Activated naive CD4-positive, alpha-beta T cell treated with anti-CD3 and anti-CD28 coated beads, Interleukin-2, amount 50 U/mL, for 72 hours (primary cell): ENCODE measurements at regions not wholly inside any gene's neighbourhood (a gene's known extent, or its start where the extent isn't known, plus 50 kb on each side); places are given as distances from the start of the nearest gene placed in this dataset.
A peak's percentile ranks its signal among the peaks of the same experiment; 100 is the strongest.

Experiments used
- ATAC-seq, 2 donors: fragments of 150-1000 bp; cut with Tn5 transposase; 2 replicates each; pipeline ENCODE4 v1.10.0; 2021; ENCODE audit warnings: mild to moderate bottlenecking in 2 of 2, moderate library complexity in 2 of 2
- DNase-seq, 2 donors: peaks; one replicate each; pipeline ENCODE4 v3.0.0; 2021 to 2022; ENCODE audit warnings: low spot score in 2 of 2
- H3K27ac Mint-ChIP-seq, 2 donors: one replicate each; pipeline ENCODE4 v1.8.0; 2022; ENCODE audit warnings: mild to moderate bottlenecking in 2 of 2, mixed read lengths in 2 of 2
- H3K36me3 Mint-ChIP-seq, 2 donors: one replicate each; pipeline ENCODE4 v1.8.0; 2022; ENCODE audit warnings: mixed read lengths in 2 of 2
- H3K9me3 Mint-ChIP-seq, 2 donors: one replicate each; pipeline ENCODE4 v1.8.0; 2022; ENCODE audit warnings: mixed read lengths in 2 of 2

DNA sequence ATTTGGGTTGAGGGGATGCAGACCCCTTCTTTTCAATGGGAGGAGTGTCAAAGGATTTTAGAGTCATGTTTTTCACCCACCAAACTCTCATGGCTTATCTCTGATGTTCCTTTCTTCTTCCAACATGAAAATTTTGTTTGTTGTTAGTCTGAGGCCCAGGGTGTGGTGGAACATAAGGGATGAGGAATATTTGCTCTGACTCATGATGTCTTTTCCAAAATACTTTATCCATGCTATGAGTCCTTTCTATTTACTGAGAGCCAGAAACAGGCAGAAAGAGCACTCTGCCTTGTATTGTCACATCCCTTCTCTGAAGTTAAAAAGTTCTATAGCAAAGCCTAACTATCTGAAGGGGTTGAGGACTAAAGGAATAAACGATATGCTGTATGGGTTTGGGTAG, 61.6 kb upstream of the GYPA start:
- H3K36me3 Mint-ChIP-seq = no peaks in the 10 kb centered on the region
- ATAC-seq (no peak), DNase-seq (no peak)
- H3K27ac Mint-ChIP-seq = no peak overlapping the region
- H3K9me3 Mint-ChIP-seq = peaks cover 4 to 11% of the 10 kb centered on the region in 2 donors

DNA sequence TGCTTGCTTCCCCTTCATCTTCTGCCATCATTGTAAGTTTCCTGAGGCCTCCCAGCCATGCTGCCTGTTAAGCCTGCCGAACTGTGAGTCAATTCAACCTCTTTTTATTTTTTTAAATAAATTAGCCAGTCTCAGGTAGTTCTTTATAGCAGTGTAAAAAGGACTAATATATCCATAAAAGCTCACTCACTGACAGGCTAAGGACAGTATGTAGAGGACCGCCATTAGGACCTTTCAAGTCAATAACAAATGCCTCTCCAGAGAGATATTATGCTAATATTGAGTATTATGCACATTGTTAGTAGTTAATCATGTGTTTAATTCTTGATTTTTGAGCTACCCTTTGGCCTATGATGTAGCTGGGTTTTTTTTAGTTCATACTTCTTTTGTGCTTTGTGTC, 62.6 kb upstream of the GYPA start:
- ATAC-seq (no peak), DNase-seq (no peak)
- peaks cover 4% of the 10 kb centered on the region in 2 donors for H3K9me3 Mint-ChIP-seq
- no peaks in the 10 kb centered on the region for H3K36me3 Mint-ChIP-seq
- H3K27ac Mint-ChIP-seq = no peak overlapping the region

DNA sequence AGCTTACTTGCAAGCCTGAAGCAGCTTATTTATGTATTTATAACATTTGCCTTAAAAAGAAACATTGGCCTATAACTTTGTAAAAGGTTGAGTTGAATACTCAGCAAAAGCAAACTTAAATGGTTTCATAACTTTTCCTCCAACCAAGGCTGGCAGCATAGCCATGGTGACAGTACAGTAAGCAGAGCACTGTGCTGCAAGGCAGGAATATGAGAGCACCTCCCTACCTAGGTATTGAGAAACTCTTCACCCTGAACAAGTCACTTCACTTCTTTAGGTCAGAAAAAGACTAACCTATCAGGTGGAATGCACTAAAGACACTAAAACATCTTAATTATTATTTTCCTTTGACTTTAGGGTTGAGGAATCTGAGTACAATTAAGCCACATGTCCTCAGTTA, 63.9 kb upstream of the GYPA start:
- H3K9me3 Mint-ChIP-seq = no peaks in the 10 kb centered on the region
- no peak overlapping the region for H3K27ac Mint-ChIP-seq
- no peak for ATAC-seq
- DNase-seq = no peak
- H3K36me3 Mint-ChIP-seq = no peaks in the 10 kb centered on the region

DNA sequence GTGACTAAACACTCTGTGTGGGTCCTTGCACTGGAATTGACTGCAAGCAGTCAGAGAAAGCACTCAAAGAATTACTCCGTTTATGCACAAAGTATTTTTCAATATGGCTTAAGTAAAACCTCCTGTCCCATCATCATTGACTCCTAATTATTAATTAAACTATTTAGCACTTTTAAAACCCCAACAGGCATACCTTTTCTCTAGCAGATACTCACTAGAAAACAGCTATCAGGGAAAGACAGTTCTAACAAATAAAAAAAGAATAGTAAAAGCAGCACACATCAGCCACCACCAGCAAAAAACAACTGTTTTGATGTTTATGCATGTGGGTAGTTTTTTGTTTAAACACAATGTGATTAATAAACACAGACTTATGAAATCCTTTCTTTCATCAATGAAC, 66.2 kb upstream of the GYPA start:
- Mint-ChIP-seq H3K36me3 (no peaks in the 10 kb centered on the region), H3K27ac (no peak overlapping the region), H3K9me3 (no peaks in the 10 kb centered on the region)
- ATAC-seq (no peak), DNase-seq (no peak)

DNA sequence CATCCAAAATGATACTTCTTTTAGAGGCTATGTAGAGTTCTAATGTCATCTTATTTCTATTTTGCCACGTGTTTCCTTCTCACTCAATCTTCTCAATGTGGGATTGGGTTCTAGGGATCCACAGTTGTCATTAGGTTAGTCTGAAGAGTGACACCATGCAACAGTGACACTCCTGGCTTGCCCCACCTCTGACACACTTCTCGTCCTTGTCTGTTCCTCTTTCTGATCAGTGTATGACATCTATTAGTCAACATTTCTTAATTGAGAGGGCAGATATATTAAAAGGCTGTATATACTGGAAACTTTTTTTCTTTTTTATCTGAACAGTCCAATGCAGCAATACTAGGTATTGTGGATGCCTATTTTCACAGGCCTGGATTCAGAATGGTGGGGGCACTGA, 67.6 kb upstream of the GYPA start:
- no peaks in the 10 kb centered on the region for H3K9me3 Mint-ChIP-seq
- no peak for ATAC-seq

DNA sequence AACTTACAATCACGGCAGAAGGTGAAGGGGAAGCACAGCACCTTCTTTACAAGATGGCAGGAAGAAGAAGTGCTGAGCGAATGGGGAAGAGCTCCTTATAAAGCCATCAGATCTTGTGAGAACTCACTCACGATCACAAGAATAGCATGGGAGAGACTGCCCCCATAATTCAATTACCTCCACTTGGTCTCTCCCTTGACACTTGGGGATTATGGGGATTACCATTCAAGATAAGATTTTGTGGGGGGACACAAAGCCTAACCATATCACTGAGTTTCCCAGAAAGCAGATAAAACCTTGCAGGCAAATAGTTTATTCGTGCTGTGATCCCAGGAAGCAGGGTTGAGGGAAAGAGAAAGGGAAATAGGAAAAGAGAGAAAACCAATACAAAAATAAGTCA, 69.0 kb upstream of the GYPA start:
- Mint-ChIP-seq H3K36me3 (no peaks in the 10 kb centered on the region), H3K9me3 (peaks cover 0 to 6% of the 10 kb centered on the region in 2 donors), H3K27ac (no peak overlapping the region)
- DNase-seq (no peak), ATAC-seq (no peak)

More for the DNA sequence above, 67.6 kb upstream of the GYPA start:
- H3K27ac Mint-ChIP-seq = no peak overlapping the region
- no peak for DNase-seq
- H3K36me3 Mint-ChIP-seq = no peaks in the 10 kb centered on the region

DNA sequence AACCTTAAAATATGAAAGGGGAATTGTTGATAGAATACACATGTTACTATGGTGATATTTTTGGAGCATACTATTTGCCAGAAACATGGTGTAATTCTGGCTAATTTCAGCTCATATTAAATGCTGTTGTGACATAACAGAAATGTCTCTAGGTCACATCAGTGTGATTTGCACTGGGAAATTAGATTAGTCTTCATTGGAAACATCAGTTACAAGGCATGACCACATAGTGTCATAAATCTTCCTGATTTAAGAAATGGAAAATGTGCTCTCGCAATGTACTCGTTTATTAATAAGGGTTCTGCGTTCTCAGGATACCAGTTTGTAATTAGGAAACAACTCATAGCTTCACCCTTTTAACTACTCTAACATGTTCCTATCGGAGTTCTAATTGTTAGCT, 72.9 kb upstream of the GYPA start:
- DNase-seq (no peak), ATAC-seq (no peak)
- Mint-ChIP-seq H3K36me3 (no peaks in the 10 kb centered on the region), H3K27ac (no peak overlapping the region), H3K9me3 (peaks cover 0 to 6% of the 10 kb centered on the region in 2 donors)

DNA sequence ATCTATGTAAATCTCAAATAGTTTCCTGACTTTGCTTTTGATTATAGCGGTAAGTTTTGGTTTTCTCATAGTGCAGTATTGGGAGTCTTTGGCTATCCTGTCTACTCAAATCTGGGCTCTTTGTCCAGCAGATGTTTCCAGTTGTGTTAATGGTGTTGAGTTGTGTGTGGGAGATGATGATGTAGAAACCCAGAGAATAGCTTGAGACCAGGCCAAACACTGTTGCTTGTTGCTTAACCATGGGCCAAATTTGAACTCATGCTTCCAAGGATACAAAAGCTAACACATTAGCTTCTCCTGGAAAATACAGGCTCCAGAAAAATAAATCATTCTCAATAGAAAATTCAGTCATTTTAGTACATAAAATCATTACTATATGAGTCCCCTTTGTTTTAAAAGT, 82.6 kb upstream of the GYPA start:
- Mint-ChIP-seq H3K9me3 (no peaks in the 10 kb centered on the region), H3K36me3 (no peaks in the 10 kb centered on the region), H3K27ac (no peak overlapping the region)
- no peak for DNase-seq
- ATAC-seq = no peak

DNA sequence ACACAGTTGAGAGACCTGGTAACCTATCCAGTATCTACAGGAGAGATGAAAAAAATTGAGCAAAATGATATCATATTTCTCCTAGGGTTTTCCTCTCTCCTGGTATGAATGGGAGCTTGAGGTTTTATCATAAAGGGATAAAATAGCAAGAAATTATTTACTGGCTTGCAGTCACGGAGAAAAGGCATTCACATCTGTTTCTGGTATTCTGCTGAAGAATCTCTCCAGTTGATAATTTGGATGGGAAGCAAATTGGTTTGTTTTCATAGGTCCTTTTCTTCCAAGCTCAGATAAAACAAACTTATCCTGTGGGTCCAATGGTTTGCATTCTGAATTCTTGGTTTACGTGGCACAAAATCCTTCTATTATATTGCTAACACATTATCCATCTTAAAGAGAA, 83.1 kb upstream of the GYPA start:
- no peak for DNase-seq
- no peak overlapping the region for H3K27ac Mint-ChIP-seq
- no peaks in the 10 kb centered on the region for H3K36me3 Mint-ChIP-seq
- no peak for ATAC-seq
- no peaks in the 10 kb centered on the region for H3K9me3 Mint-ChIP-seq

DNA sequence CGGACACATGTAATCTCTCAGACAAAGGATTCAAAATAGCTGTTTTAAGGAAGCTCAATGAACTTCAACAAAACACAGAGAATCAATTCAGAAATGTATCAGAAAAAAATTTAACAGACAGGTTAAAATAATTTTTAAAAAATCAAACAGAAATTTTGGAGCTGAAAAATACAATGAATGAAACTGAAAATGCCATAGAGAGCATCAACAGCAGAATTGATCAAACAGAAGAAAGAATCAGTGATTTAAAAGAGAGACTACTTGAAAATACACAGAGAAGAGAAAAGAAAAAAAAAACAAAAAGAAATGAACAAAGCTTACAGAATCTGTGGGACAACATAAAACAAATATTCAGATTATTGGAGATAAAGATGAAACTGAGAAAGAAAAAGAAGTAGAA, 118.8 kb upstream of the GYPA start:
- H3K36me3 Mint-ChIP-seq = no peaks in the 10 kb centered on the region
- ATAC-seq = no peak
- peaks cover 18 to 22% of the 10 kb centered on the region in 2 donors for H3K9me3 Mint-ChIP-seq
- DNase-seq = no peak
- no peak overlapping the region for H3K27ac Mint-ChIP-seq

DNA sequence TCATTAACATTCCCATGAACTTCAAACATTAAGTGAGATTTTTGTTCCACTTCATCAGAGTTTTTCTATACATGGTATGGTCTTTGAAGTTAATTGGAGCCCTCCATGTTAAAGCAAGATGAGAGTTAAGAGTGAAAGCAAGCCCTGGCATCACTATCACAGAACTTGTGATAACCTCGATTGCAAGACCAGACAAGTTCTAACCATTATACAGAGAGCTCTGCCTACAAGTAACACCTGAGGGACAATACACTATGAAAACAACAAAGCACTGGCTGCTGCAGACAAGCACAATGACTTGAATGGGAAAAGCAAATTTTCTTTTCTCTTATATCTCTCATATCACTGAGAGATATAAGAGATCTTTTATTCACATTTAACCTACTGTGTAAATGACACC, 126.6 kb upstream of the GYPA start:
- H3K36me3 Mint-ChIP-seq = no peaks in the 10 kb centered on the region
- DNase-seq (no peak), ATAC-seq (no peak)
- no peak overlapping the region for H3K27ac Mint-ChIP-seq
- peaks cover 0 to 4% of the 10 kb centered on the region in 2 donors for H3K9me3 Mint-ChIP-seq

DNA sequence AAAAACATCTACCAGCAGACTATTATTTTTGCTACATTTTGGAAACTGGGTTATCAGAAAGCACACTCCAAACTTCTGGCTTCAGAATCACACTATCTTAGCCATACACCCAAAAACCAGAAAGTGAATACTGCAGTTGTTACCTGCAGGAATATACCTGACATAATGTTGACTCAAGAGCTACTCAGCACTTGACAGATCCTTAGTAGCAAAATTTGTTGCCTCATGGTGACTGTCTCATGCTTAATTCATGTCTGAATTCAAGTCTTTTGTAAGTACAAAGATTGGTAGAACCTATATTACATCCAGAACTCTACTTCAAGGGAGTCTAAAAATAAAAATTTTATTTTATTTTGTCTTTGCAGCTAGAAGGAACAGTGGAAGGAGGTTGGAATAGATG, 140.2 kb upstream of the GYPA start:
- H3K27ac Mint-ChIP-seq = no peak overlapping the region
- DNase-seq (no peak), ATAC-seq (no peak)
- peaks cover 0 to 4% of the 10 kb centered on the region in 2 donors for H3K9me3 Mint-ChIP-seq
- no peaks in the 10 kb centered on the region for H3K36me3 Mint-ChIP-seq

DNA sequence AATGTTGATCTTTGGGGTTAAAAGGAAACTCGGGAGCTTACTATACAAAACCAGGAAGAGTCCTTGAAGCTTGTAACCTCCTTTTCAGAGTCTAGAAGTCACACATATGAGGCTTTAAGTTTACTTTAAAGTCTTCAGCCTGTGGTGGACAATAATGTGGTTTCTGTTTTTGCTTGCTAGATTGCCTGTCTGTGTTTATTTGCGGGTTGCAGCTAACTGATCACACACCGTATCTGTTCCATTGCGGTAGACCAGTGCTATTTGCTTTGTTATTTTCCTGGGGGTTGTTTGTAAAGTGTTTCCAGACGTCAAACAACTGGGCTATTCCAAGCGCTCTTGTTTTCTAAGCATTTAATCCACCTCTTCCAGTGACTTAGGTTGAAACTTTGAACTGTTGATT, 143.0 kb upstream of the GYPA start:
- H3K9me3 Mint-ChIP-seq = peaks cover 0 to 4% of the 10 kb centered on the region in 2 donors

DNA sequence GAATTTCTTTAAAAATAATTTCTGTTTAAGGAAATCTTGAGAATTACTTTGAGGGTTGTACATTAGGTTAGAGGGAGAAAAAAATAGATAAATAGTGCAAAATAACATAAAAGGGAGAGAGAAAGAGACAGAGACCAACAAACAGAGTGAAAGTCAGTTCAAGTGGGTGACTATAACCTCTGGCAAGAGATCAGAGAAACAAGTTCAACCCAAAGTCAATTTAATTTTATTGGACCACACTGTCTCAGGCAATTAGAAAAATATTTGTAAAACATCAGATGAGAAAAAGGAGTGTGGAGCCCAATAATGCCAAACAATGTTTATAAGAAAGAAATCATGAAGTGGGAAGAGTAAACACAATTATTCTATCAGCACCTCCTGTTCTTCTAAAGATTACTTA, 143.5 kb upstream of the GYPA start:
- DNase-seq (no peak), ATAC-seq (no peak)
- H3K27ac Mint-ChIP-seq = no peak overlapping the region
- no peaks in the 10 kb centered on the region for H3K36me3 Mint-ChIP-seq
- H3K9me3 Mint-ChIP-seq = peaks cover 0 to 4% of the 10 kb centered on the region in 2 donors

More for the DNA sequence above, 143.0 kb upstream of the GYPA start:
- Mint-ChIP-seq H3K27ac (no peak overlapping the region), H3K36me3 (no peaks in the 10 kb centered on the region)
- no peak for ATAC-seq
- no peak for DNase-seq

DNA sequence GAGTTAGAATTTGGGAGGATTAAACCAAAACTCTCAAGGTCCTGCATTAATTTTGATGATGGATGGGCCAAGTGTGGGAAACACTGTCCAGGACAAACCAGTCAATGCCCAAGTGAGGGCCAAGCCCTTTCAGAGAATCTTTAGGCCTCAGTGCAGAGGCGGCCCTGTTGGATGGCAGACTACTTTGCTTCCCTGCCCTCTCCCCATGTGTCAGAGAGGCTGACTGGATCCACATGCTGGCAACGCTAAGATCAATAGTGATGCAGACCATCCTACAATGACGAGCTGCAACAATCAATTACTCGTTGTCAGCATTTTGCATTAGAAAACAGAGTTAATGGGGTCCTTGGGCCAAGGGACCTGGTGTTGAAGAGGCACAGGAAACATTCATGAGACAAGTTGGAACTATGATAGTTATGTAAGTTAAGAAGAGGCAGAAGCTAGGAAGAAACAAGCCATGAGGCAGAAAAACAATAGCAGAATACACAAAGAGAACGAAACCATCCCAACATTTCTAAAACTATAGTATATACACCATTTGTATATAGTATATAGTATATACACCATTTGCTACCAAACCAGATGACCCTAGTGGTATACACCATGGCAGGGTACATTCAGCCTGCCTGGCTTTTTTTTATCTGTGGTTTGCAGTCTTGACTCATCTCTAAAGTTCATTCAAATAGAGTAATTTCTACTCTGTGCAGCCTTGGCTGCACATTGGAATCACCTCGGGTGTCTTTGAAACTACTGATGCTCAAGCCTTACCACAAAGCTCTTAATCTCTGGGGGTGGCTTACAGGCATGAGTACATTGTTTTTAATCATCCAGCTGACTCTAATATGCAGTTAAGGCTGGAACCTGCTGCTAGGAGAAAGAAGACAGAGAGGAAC, 147.7 kb upstream of the GYPA start:
- no peaks in the 10 kb centered on the region for H3K36me3 Mint-ChIP-seq
- DNase-seq (no peak), ATAC-seq (peak; percentile 22 to 28)
- no peaks in the 10 kb centered on the region for H3K9me3 Mint-ChIP-seq
- H3K27ac Mint-ChIP-seq = no peak overlapping the region

DNA sequence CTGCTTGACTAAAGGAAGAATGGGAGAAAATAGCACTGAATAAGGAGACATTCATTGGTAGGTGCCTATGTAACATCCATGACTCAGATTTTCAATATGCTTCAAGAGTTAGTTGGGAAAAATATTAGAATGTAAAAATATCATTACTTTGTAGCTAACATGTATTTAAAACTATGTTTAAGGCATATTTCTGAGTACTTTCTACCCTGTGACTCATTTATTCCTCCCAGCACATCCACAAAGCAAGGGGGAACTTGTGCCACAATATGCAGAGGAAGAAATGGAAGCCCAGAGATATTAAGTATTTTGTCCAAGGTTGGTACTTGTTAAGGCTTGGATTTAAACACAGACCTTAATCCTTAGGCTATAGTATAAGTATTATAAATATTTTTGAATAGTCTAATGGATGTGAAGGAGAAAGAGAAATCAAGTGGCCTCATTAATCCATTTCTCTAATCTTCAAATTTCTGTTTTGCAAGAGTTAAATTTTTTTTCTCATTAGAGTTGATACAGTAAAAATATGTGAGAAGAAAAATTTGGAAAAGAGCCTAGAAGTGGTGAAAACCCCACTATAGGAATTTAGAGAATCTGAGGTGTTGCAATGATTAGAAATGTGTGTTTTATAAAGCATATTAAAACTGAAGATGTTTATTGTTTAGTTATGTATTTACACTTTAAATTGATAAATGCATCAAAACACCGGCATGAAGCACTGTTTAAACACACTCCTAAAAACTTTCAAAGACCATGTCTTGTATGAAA, 149.3 kb upstream of the GYPA start:
- H3K9me3 Mint-ChIP-seq = no peaks in the 10 kb centered on the region
- no peak for ATAC-seq
- DNase-seq = no peak
- H3K27ac Mint-ChIP-seq = no peak overlapping the region
- no peaks in the 10 kb centered on the region for H3K36me3 Mint-ChIP-seq

DNA sequence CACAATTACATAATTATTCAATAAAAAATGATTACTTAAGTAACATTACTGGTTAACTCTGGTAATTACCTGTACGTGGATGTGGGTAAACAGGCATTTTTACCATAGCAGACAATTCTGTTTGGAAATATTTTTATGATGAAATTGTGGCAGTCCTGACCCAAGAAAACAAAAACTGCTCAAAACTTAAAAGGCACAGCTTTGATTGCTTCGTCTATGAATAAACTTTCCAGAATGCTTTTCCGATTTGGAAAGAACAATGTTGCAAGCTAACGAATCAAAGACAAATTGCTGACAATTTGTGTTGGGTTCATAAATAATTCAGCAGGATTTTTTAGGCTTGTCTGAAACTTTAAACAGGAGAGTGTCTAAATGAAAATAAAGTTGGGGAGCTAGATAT, 150.6 kb upstream of the GYPA start:
- no peak overlapping the region for H3K27ac Mint-ChIP-seq
- no peaks in the 10 kb centered on the region for H3K9me3 Mint-ChIP-seq
- ATAC-seq (no peak), DNase-seq (no peak)
- H3K36me3 Mint-ChIP-seq = no peaks in the 10 kb centered on the region

DNA sequence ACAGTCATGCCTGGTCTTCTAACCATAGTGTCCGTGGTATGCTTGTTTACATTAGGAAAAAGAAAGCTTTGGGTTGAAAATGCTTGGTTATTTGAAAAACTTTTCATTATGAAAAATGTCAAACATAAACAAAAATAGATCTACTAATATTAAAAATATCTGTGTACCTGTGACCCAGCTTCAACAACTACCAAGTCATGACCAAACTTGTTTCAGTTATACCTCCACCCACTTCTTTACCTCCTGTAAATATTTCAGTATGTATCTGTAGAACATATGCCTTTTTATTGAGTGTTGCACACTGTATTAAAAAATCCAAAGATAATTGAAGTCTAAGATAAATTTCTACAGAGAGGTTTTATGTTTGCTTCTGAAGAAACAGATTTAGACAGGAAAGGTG, 153.7 kb upstream of the GYPA start:
- Mint-ChIP-seq H3K27ac (no peak overlapping the region), H3K9me3 (no peaks in the 10 kb centered on the region), H3K36me3 (no peaks in the 10 kb centered on the region)
- DNase-seq (no peak), ATAC-seq (no peak)
